ENCODE measurements at regions not wholly inside any gene's neighbourhood (a gene's known extent, or its start where the extent isn't known, plus 50 kb on each side); places are given as distances from the start of the nearest gene placed in this dataset.

DNA sequence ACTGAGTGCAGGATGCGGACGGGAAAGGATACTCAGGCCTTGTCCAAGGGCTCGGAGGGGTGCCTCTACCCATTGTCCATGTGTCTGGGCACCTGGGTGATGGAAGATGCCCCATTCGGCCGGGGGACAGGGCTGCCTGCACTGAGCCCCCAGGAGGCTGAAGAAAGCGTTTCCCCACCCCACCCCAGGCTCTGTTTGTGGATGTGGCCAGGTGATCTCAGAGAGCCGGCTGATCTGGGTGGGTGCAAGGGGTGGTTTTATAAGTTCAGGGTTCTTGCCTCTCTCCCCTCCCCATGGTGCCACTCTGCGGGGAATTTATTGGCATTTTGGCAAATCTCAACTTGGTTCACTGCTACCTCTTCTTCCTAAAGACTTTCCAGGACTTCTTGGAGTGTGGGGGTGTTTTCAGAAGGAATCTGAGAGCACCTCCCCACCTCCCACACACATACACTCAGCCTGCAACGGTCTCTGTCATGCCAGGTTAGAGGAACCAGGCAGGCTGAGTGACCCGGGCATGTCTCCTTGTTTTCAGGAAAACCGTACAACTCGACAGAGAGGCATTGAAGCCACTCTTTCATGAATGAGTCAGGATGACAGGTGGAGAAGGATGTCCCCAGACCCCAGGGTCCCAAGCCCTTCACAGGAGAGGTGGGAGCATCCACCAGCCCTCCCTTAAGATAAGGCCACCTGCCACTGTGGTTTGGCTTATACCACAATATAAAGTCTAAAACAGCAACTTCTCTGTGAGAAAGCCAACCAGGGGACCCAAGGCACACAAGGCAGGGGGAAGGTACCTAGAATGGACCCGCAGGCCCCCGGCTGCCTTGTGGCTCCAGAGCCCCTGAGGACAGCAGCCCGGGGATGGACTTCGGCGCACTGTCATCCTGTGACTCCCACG, 174.9 kb downstream of the ETS2 start:
- TF ChIP-seq, protein P1, sequence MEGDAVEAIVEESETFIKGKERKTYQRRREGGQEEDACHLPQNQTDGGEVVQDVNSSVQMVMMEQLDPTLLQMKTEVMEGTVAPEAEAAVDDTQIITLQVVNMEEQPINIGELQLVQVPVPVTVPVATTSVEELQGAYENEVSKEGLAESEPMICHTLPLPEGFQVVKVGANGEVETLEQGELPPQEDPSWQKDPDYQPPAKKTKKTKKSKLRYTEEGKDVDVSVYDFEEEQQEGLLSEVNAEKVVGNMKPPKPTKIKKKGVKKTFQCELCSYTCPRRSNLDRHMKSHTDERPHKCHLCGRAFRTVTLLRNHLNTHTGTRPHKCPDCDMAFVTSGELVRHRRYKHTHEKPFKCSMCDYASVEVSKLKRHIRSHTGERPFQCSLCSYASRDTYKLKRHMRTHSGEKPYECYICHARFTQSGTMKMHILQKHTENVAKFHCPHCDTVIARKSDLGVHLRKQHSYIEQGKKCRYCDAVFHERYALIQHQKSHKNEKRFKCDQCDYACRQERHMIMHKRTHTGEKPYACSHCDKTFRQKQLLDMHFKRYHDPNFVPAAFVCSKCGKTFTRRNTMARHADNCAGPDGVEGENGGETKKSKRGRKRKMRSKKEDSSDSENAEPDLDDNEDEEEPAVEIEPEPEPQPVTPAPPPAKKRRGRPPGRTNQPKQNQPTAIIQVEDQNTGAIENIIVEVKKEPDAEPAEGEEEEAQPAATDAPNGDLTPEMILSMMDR (IDR thresholded peaks at IDR 0.05) = no peak
- TF ChIP-seq POLR2A (IDR thresholded peaks at IDR 0.05) = no peak
